HCEC 1CT (cell line): ENCODE measurements at regions not wholly inside any gene's neighbourhood (a gene's known extent, or its start where the extent isn't known, plus 50 kb on each side); places are given as distances from the start of the nearest gene placed in this dataset.
A peak's percentile ranks its signal among the peaks of the same experiment; 100 is the strongest.
"Not testable (repeated sequence)": the region's sequence is repeated elsewhere in the genome, so short reads cannot be mapped to it uniquely, and the experiment has no call there.

Source experiments
- DNase-seq: peaks from one replicate; pipeline ENCODE4 v3.0.0-alpha.2; 2017

DNA sequence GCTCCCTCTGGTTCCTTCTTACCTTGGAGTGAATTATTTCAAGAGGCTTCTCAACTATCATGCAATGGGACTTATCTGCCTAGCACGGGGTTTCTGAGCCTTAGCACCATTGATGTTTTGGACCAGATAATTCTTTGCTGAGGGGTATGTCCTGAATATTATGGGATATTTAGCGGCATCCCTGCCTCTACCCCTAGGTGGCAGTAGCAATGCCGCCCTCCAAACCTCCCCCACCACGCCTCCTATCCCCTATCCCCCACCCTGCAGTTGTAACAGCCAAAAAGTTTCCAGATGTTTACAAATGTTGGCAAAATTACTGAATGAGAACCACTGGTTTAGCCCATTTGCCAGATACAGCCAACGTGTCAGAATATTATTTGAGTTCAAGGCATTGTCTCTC lies 125.5 kb downstream of the POSTN start:
- DNase-seq: no peak

DNA sequence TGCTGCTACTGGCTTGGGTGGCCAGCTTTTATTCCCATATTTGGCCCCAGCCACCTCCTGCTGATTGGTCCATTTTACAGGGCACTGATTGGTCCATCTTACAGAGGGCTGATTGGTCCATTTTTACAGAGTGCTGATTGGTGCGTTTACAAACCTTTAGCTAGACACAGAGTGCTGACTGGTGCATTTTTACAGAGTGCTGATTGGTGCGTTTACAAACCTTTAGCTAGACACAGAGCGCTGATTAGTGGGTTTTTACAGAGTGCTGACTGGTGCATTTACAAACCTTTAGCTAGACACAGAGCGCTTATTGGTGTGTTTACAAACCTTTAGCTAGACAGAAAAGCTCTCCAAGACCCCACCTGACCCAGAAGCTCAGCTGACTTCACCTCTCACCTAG lies 126.3 kb downstream of the POSTN start:
- DNase-seq: not testable (repeated sequence)

DNA sequence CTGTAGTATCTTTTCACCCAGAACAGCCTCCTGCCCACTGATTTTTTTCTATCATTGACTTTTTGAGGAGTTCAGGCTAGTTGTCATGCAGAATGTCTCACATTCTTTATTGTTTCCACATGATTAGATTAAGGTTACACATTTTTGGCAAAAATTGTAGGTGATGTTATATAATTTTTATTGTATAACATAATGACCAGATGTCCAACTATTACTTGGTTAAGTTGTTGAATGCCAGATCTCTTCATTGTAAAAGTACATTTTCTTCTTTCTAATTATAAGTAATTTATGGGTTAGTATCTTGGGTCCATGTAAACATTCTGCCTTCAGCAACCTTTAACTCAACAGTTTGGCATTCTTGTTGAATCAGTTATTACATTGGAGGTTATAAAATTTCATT lies 138.4 kb downstream of the POSTN start:
- peak; percentile 28 for DNase-seq

DNA sequence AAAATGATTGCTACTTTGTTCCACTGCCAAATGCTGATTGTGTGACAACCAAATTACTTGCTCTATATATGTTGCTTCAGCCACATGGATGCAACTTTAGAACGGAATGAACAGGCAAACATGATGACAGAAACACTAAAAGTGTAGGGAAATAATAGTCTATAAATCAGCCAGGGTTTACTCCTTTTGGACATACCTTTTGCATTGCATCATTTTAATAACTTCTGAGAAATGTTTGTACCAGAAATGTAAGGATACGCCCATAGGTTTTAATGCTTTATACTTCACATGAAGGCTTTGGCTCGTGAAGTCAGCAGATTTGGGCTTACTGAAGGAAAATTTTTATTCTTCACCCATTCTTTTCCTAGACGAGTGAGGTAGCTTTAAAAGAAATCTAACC lies 141.0 kb downstream of the POSTN start:
- DNase-seq: peak; percentile 51

DNA sequence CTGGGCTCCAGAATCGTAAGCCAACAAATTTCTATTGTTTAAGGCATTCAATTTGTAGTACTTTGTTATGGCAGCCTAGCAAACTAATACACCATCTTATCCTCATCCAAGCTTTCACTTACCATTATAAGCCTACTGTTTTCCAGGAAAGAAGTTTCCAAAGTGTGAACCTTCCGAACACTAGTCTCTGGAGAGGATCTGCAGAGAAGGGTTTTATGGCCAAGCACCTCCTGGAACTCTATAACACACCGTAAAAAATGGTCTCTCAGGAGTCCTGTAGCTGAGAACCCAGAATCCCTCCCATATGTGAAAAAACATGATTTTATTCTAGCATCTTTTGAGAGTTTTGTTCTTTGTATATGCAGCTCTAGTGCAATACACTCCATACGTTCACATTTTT lies 142.1 kb downstream of the POSTN start:
- no peak for DNase-seq

DNA sequence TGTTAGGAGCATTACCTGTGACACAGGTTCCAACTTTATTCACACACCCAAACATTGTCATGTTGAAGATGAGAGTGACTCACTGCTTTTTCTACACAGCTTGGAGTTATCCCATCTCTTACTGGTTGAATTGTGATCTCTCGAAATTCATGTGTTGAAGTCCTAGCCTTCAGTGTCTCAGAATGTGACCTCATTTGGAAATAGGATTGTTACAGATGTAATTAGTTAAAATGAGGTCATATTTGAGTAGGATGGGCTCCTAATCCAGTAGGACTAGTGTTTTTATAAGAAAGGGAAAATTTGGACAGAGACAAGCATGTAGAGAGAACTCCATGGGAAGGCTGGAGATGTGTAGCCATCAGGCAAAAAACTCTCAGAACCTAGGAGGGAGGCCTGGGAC lies 142.5 kb downstream of the POSTN start:
- DNase-seq: no peak

DNA sequence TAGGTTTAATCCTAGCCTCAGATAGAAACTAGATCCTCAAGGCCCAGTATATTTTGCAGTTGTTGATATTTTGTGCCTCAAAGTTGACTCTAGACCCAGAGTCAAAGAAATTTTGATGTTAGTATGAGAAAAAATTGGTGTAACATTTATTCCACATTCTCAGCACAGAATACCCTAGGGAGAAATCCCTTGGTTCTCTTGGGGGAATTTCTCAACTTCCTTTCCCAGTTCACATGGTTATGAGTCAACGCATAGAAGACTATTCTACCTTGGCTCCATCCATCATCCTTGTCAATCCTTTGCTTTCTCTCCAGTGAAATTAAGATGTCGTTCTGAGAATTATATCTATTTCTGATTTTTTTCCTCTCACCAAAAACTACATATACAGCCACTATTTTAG lies 145.3 kb downstream of the POSTN start:
- DNase-seq: peak; percentile 35

DNA sequence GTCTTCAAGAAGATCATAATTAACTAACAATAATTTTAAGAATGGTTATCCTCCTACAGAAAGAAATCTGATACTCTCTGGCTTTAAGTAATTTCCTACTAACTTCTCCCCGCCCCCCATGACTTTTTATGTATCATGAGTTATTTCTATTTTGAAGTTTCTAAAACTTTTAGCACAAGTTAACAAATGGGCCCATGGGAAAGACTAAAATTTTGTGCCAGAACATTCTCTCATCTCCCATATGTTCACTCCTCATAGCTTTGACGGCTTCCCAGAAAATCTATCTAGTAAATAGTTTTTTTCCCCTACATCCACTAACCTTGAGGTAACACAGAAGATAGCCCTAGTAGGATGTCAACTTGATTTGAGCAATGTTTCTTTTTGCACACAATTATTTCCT lies 148.3 kb downstream of the POSTN start:
- DNase-seq: no peak

DNA sequence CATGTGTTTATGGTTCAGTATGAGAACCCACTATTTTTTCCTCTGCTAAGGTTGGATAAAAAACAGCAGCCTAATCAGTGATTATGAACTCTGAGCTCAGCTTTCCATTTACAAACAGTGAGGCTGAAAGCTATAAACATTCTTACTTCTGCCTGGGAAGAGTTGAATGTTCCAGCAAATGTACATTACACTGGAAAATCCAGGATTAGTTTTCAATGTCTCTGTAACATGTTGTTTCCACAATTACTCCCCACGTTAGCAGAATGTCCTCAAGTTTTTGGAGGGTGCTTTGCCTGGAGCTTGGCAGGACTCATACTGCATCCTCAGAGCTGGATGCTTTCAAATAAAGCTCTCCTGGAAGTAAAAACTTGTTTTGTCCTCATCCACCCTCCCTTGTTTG lies 150.4 kb downstream of the POSTN start:
- DNase-seq: no peak

DNA sequence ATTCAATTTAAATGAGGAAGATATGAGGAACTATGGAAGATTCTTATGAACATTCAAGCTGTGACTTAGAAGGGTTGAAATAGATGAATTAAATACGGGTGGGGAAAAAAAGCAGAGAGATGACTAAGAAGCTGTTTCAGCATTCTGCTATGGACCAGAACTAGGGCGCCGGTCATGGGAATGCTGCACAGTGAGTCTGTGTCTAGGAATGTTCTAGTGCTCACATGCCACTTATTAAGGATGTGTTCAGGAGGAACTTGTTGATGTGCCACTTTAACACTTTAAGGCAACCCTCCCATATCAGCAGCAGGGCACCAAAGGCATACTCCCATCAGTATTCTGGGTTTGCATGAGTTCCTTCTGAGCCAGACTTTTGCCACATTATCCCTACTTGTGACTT lies 152.1 kb downstream of the POSTN start:
- DNase-seq: peak; percentile 95

DNA sequence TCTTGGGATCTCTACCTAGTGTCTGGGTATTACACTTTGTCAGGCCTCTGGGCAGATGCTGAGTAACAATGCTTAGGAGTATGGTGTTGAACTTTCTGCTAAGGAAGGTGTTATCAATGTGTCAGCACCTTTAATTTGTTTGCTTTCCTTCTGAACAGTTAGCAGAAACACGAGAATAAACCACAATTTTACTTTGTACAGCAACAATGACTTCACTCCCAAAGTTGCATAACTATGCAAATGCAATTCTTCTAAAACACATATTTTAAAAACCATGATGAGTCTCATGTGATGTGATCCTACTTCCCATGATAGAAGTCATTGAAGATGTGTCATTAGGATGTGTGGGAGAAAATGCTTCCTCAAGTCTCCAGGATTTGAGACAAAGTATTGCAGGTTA lies 155.0 kb downstream of the POSTN start:
- peak; percentile 91 for DNase-seq

DNA sequence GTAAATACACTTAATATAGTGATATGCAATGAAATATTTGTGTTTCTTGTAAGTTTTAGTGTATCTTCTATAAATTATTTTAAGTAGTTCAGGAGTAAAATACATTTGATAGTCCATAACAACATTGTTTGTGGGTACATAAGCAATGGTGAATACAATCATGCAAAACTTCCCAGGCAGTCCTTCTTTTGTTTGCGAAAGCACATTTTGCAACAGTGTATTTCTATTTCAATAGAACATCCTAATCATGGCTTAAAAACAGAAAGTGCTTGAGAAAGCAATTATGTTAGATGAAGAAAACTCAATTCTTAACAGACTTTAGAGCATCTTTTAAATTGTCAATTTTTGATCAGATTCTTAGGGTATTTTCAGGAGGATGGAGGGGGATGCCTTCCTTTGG lies 155.6 kb downstream of the POSTN start:
- no peak for DNase-seq

DNA sequence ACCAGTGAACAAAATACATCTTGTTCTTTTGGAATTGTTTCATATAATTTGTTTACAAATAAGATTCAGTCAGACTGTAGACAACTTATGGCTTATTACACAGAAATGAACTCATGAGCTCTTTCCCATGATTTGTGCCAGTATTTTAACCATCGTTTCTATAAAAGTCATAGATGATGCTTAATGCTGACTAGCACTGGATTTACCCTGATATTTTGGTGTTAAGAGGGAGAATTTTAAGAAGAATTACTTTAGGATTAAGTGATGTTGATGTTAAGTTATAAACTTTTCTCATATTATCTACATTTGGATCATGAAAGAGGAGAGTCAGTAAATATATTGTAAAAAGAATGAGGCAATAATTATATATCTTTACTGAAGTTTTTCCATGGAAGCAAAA lies 162.7 kb downstream of the POSTN start:
- DNase-seq: no peak

DNA sequence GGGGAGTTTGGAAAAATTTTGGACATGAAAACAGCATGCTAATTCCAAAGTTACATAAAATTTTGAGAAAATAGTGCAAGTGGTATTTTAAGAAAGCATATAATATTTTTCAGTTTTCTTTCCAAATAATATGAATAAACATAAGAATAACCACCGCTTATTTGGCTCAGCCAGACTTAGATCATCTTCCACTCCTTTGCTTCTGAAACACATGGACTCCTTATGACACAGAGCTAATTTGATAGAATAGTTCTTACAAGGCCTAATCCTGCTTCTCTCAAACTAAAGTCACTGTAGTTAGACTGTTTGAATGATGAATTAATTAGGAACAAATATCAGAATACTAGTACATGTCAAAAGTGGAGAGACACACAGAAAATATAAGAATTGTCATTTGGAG lies 165.5 kb downstream of the POSTN start:
- no peak for DNase-seq

DNA sequence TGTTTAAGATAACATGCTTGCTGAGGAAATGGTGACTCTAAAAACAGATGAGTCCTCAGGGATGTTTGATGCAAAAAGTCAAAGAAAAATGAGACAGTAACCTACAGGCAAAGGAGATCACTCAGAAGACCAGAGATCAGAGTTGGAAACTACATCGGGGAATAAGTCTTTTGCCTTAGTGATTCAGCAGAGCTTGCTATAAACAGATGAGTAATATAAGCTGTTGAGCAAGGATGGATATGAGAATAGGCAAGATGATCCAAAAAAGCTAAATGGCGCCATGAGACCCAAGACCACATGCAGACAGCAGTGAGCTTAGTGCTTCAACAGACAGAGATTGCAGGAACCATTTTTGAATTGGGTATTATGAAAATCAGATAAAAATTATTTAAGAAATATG lies 168.6 kb downstream of the POSTN start:
- peak; percentile 95 for DNase-seq

DNA sequence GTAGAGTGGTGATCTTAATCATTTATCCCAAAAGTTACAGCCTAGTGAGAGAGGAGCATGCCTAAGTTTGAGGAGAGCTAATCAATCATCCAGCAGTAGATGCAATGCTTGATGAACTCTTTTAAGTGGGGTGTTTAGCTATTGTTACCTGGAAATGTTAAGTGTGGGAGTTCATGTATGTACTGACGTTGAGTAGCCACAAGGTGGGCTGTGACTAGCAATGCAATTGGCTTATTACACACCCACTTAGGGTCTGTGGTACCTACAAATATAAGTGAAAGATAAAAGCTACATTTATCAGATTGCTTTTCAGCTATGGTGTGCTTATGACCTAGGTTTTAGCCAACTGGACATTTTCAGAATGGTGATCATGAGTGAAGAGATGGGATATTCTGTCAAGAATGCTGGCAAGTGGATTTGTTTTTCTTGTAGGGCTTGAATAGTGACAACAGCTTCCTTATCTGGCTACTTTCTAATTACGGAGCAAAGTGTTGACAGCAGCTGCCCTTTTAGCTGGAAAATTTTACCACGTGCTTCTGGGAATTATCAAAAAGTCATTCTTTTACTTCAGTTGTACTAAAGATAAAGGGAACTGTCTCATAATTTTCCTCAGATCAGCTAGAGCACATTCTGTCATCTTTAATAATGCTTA lies 170.6 kb downstream of the POSTN start:
- DNase-seq: no peak

DNA sequence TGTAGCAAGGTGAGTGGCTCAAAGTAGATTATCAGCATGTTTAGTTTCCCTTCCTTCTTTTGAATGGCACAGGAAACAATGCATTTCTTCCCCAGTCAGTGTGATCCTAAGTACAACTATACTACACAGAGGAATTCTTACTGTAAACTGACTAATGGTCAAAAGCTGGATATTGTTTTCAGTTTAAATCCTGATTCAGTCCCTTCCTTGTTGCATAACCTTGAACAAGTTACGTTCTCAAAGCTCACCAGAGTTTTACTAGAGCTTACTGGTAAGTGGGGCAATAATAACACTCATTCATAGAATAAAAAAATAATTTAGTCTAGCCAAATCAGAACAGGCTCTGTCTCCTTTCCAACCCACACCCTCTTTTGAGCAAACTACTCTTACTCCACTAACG lies 180.1 kb downstream of the POSTN start:
- peak; percentile 73 for DNase-seq

DNA sequence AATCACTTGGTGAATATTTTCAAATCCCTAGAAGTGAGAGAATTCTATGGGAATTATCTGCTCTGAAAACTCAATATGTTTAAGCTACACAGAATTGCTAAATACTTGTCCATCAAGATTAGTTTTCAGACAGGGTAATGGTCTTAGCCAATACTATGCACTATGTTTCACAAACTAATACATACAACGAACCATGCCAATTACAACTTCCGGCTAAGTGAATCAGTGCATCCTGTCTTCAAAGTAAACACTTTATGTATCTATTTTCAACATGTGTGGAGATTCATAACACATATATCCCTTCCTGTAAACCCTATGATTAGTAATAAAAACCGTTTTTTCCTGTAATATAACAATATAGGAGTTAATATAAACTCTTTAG lies 181.5 kb downstream of the POSTN start:
- DNase-seq: peak; percentile 75

DNA sequence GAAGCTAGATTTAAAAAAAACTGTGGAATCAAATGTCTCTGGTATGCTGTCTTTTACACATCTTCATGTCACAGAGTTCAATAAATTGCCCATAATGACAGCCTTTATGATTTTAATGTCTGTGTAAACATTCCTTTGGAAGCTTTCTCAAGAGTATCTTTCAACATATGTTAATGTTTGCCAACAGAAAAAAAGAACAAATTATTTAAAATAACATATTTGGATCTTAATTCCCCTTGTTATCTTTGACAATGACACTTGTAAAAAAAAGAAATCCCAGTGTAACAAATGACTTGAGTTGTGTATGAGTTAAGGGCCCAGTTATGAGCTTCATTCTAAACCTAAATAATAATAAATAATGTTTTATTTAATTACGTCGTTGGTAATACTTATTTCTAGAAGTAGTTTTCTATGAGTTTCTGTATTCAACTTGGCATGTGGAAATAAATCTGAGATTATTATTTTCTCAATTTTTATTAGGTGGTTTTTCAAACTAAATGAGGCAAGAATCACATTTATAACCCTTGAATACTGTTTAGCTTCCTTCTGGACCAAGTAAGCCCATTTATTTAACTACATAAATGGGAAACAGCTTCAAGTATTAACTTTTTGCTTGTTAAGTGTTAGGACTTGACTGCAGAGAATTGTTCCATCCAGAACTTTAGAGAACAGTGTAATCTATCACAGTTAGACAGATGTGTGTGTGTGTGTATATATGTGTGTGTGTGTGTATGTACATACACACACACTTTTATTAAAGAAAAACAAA lies 182.1 kb downstream of the POSTN start:
- no peak for DNase-seq

DNA sequence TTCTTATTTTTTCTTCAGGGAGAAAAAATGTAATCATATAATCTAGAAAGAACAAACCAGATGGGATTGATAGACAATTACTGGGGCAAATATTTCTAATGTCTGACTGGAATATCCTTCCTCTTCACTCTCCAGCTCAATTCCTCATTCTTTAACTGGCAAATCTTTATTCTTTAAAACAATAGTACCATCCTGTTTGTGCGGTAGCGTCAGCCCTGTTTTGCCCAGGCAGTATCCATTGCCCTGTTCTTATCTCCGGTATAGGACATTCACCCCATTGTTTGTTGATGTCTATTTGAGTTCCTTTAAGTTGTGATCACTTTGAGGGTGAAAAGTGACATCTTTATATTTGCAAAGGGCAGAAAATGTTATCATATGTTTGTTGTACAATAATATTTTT lies 185.4 kb downstream of the POSTN start:
- DNase-seq: no peak

DNA sequence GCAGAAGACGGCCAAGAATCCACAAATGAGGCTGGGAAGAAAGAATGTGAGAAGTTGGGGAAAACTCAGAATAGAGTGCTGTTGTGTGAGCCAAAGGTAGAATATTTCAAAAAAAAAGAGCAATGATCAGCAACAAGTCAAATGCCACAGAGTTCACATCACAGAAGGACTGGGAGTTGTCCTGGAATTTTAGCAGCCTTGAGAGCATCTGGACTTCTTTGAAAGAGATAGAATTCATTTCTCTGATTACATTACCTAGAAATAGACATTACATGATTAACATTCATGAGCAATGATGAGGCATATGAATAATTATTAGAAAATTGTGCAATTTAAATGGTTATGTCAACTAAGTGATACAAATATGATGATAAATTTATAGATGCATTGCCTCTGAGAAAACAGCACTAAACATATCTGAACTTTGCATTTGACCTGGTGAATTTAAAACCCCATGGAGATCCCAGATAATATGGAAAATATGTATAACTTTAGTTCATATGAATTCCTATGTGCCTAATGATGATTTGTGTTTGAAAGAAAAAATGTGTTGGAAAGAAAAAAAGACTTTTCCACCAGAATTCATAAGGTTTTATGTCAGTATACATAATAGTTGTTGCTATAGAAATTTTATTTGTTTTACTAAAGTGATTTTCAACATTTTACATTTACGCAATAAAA lies 186.2 kb downstream of the POSTN start:
- DNase-seq: peak; percentile 88

DNA sequence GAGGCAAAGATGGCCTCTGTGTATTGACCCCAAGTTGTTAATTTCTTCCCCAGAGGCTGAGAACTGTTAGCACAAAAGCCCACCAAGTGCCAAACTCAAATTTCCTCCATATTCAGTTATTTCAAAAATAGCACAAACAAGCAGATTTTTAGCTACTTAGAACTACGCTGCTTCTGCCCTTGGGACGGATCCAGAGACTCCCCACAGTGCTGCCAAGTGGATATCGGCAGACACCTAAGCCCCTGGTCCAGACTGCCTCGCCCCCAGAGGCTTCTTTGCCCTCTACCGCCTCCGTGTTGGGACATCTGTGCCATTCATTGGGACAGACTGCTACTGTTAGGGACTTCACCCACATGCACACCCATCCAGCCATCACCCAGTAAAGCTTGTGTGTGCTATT lies 188.3 kb downstream of the POSTN start:
- no peak for DNase-seq

DNA sequence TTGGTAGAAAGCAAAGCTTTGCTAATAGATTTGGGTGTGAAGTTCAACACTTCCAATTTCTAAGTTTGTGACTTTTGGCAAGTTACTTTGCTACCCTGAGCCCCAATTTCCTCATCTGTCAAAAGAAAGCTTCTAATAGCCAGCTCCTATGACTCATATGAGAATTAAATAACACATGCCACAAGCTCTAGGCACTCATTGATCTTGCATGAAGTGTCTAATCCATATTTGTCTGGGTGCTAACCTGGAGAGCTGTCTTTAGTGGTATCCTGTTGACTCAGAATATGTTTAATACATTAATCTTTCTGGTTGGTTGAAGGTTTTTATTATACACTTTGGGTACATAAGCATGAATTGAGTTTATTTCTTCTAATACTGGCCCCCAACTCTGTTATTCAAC lies 188.8 kb downstream of the POSTN start:
- peak; percentile 80 for DNase-seq

DNA sequence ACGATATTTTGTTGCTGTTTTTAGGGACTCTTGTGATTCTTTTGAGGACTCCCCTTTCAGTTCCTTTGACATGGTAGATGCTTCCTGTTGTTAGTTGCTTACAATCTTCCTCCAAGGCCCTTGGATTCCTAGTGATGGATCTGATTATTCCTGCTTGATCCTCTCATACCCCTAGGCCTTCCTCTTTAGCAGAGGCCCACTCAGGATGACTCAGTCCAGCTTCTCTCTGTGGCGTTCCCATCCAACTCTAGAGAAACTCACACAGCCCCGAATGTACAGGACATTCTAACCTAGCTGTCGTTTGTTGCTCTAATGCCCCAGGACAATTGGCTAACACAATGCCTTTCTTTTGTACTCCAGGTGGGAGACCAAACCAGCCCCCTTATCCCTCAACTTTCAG lies 191.4 kb downstream of the POSTN start:
- no peak for DNase-seq
